AG10803 (cell line): ENCODE measurements at regions not wholly inside any gene's neighbourhood (a gene's known extent, or its start where the extent isn't known, plus 50 kb on each side); places are given as distances from the start of the nearest gene placed in this dataset.

ENCODE experiments used
- DNase-seq: peaks from one replicate; pipeline ENCODE4 v3.0.0; 2010; ENCODE audit warnings: low read depth
- H3K4me3 ChIP-seq: 2 replicates; pipeline ENCODE4 v1.5.1; 2011; ENCODE audit warnings: mild to moderate bottlenecking, low read length, control low read depth
- TF ChIP-seq, protein P1 (sequence below): conservative IDR thresholded peaks from 2 replicates; pipeline ENCODE4 v1.5.1; 2011; ENCODE audit warnings: mild to moderate bottlenecking, low read length, control low read depth, inconsistent platforms

DNA sequence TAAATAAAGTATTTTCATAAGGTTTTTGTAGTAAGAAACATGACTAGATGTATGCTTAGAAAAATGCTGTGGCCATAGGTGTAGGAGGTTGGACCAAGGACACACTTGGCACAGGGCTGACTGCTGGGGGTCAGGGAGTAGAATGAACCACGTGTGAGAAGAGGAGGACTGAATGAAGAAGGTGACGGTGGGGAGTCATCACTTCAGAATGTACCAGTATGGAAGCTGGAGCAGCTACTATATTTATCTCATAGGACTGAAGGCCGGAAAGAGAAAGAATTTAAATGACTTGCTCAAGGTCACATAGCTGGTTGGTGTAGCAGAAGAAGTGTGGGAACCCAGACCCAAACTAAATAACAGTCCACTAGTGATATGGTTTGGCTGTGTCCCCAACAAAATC is 79.8 kb upstream of the HAO2 start:
- peak; percentile 57 for DNase-seq
- TF ChIP-seq, protein P1, sequence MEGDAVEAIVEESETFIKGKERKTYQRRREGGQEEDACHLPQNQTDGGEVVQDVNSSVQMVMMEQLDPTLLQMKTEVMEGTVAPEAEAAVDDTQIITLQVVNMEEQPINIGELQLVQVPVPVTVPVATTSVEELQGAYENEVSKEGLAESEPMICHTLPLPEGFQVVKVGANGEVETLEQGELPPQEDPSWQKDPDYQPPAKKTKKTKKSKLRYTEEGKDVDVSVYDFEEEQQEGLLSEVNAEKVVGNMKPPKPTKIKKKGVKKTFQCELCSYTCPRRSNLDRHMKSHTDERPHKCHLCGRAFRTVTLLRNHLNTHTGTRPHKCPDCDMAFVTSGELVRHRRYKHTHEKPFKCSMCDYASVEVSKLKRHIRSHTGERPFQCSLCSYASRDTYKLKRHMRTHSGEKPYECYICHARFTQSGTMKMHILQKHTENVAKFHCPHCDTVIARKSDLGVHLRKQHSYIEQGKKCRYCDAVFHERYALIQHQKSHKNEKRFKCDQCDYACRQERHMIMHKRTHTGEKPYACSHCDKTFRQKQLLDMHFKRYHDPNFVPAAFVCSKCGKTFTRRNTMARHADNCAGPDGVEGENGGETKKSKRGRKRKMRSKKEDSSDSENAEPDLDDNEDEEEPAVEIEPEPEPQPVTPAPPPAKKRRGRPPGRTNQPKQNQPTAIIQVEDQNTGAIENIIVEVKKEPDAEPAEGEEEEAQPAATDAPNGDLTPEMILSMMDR: no peak
- no peak overlapping the region for H3K4me3 ChIP-seq

DNA sequence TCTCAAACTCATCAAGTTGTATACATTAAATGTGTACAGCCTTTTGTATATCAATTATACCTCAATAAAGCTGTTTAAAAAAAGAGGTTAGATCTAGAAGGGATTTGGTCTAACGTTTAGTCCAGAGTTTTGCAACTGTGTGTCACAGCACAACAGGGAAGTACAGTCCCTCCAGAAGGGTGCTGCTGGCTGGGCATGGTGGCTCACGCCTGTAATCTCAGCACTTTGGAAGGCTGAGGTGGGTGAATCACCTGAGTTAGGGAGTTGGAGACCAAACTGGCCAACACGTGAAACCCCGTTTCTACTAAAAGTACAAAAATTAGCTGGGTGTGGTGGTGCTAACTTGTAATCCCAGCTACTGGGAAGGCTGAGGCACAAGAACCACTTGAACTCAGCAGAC is 78.3 kb upstream of the HAO2 start:
- TF ChIP-seq, protein P1: no peak
- H3K4me3 ChIP-seq: no peak overlapping the region
- no peak for DNase-seq

DNA sequence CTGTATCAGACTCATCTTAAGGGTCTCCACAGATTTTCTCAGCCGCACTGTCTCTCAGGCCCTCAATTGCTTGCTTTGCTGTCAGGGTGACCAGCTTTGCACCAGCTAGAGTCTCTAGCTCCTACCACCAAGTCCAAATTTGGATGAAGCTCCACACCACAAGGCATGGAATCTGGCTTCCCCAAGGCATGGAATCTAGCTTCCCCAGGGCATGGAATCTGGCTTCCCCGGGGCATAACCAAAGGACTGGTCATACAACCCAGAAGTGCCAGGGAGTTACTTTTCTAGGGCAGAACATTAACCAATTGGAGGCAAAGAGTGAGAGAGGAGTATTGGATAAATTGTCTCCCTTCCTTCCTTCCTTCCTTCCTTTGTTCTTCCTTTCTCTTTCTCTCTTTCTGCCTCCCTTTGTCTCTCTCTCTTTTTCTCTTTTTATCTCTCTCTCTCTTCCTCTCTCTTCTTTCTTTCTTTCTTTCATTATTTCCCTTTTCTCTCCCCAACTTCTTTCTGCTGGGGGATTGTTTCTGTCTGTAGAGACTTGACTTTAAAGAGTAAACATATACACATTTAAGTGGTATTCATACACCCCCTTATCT is 76.9 kb upstream of the HAO2 start:
- DNase-seq: peak; percentile 65
- H3K4me3 ChIP-seq: no peak overlapping the region
- TF ChIP-seq, protein P1: no peak

- no peak for DNase-seq
- H3K4me3 ChIP-seq: no peak overlapping the region
- TF ChIP-seq, protein P1: no peak
These were observed 74.8 kb upstream of the HAO2 start for GRCh38 chr1:119293797-119294196.

GRCh38 chr1:119294199-119294598 is 74.4 kb upstream of the HAO2 start:
- no peak for DNase-seq
- H3K4me3 ChIP-seq: no peak overlapping the region
- TF ChIP-seq, protein P1: no peak

DNA sequence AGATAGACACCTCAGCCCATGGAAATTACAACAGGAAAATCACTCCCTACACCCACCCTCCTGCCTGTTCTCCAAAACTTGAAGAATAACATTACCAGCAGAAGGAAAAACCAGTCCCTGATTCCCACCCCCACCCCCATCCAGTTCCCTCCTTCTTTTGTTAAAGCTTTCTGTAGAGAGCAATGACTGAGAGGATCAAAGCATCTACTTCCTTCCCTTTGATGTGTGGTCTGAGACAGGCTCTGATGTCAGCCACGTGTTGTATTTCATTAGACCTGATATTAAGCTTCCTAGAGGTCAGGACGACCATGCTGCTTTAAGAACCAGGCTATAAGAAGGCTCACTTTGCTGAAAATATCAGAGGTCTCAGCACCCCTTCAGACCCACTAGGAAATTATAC is 73.9 kb upstream of the HAO2 start:
- no peak for DNase-seq

GRCh38 chr1:119298687-119299303 is 69.8 kb upstream of the HAO2 start:
- H3K4me3 ChIP-seq: no peak overlapping the region
- TF ChIP-seq, protein P1: no peak
- peak; percentile 60 for DNase-seq

More for the DNA sequence above, 73.9 kb upstream of the HAO2 start:
- H3K4me3 ChIP-seq: no peak overlapping the region
- TF ChIP-seq, protein P1: no peak
